HG02870 (cell line): ENCODE measurements at regions not wholly inside any gene's neighbourhood (a gene's known extent, or its start where the extent isn't known, plus 50 kb on each side); places are given as distances from the start of the nearest gene placed in this dataset.

ENCODE experiments used
- ATAC-seq: cut with Tn5 transposase; IDR thresholded peaks from one replicate; pipeline ENCODE4 v1.9.1; 2021; ENCODE audit warnings: mild to moderate bottlenecking, moderate library complexity; ENCODE audit not compliant: unreplicated experiment

DNA sequence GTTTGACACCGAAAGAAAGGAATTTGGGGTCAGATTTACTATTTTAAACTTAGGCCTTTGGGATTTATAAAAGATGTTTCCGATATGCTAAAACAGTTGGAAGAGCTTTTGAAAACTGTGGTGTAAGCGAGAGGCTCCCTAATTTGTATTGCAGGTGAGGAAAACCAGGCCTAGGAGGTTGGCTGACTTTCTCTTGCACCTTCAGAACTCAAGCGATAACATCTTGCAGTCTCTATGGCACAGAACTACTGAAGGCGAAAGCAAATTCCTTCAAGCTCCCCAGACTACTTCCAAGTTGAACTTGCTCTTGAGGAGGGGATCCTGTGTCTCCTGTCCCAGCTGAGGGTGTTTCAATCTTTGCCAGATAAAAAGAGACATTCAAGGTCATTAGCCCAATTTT lies 685.7 kb downstream of the ADGRL2 start:
- no peak for ATAC-seq

DNA sequence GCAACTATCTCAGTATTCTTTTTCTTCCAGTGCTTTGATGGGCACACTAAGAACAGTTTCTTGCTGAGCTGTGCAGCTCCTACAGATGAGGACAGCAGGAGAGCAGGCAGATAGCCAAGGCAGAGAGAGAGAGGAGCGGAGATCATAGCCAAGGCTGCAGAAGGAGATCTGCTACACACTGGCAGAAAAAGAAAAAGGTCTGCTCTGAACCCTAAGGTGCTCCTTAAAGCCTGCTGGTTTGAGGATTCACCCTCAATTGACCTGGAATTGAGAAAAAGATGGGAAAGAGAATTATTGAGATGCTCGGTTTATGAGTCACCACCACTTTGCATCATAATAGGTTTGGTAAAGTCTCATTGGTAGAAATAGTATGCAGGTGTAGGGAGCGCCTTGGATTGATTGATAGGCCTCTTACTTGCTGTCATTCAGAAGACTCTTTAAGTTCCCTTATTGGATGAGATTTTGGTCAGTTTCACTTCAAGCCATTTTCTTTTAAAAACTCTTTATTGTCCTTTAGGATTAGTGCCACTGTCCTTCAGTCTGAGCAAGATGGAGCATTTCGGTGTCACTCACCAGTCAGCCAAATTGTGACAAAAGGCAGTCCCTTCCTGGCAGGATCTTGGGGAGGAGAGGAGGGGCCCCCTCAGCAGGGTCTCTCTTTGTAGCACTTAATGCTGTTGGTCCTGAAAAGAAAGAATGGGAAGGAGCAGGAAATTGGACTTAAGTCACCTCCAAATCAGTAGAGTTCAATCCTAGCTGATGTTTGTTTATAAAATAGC lies 685.0 kb downstream of the ADGRL2 start:
- ATAC-seq, result no peak

DNA sequence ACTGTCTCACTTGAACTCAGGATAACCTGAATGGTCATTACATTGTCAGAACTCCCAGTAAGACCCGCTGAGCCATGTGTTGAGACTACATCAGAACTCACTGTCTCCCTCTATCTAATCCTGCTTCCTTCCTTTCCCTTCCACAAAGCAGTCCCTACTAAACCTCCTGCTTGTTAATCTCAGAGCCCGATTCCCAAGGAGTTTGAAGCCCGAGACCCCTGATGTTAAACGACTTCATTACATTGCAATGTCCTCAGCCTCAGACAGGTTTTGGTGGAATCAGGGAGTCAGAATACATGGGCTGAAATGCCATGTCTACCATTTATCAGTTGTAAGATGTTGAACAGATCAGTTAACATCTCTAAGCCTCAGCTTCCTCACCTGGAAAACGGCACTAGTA lies 682.4 kb downstream of the ADGRL2 start:
- ATAC-seq, result no peak

DNA sequence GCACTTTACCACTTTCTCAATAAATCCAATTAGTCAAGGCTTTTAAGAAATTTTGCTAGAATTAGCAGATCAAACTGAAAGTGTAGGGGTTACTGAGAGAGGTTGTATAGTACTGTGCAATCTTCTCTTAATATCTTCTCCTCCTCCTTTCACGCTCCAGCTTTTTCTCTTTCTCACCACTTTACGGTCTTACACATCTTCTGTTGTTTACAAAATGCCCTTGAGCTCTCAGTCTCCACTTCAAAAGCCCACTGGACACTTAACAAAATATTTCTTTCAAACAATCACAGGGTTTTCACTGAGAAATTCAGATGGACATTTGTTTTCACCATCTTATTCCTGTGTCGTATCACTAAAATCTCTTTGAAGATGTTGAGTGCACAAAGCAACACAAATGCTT lies 678.2 kb downstream of the ADGRL2 start:
- no peak for ATAC-seq

DNA sequence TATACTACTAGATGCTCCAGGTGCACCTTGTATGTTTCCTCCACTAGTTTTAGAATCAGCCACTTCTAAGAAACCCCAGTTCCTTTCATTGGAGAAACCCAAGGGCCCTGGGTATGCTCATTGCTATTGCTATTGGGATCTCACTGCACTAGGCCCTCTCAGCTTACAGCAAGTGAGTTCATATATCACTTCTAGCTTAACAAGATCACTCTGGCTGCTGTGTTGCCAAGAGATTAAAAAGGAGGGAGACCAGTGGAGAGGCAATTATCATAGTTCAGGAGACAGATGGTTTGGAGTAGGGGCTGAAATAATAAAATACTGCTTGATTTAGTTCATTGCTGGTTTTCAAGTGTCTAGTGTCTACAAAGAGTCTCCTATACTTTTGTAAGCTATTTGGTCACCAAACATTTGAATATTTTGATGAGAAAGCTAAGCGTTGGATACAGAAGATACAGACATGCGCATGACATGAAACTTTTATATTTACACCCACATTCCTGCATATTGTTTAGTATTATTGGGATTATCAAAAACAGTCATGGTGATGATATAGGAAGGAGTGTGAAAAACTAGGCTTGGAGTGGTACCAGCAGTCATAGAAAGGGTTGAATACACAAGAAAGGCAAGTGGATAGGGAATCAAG lies 671.9 kb downstream of the ADGRL2 start:
- no peak for ATAC-seq

DNA sequence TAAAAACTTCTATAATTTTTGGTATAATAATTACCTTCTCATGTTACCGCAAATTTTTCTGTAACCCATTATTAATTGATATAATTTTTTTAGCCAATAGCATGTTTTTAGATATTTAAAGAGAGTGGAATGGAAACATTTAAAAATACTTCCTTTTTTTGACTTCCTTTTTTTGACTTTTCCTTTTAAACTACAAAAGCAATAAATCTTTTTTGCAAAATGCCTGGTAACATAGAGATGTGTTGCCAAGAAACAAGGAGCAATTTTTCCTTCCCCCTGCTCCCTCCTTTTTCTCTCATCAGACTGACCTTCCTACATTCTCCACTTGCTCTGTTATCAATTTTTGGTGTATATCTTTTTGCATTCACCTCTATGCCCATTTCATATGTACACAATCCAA lies 666.2 kb downstream of the ADGRL2 start:
- ATAC-seq, result no peak

DNA sequence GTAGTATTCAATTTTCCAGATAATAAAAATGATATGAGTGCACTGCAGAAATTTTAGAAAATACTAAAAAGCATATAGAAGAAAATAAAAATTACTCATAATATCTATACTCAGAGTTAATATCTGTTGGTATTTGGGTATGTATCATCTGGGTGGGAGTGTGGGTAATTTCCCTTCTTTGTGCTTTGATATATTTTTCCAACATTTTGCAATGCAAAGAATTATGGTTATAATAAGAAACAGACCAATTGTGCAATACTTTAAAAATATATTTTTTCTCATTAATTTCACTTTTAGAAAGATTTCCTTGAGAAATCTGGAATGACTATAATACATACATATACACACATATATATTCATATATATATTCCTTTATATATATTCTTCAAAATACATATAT lies 665.7 kb downstream of the ADGRL2 start:
- no peak for ATAC-seq

DNA sequence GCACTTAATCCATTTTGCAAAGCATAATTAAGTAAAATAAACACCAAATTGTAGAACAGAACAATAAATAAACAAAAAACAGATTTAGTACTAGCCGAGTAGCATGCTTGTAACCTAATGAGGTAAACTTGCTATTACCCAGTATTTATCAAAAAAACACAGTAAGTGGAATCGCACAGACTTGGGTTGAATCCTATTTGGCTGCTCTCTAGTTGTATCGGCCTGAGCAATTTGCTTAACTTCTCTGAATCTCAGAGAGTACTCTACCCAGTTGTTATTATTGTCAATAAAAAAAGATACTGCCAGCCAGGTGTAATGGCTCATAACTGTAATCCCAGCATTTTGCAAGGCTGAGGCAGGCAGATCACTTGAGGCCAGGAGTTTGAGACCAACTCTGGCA lies 664.3 kb downstream of the ADGRL2 start:
- no peak for ATAC-seq

DNA sequence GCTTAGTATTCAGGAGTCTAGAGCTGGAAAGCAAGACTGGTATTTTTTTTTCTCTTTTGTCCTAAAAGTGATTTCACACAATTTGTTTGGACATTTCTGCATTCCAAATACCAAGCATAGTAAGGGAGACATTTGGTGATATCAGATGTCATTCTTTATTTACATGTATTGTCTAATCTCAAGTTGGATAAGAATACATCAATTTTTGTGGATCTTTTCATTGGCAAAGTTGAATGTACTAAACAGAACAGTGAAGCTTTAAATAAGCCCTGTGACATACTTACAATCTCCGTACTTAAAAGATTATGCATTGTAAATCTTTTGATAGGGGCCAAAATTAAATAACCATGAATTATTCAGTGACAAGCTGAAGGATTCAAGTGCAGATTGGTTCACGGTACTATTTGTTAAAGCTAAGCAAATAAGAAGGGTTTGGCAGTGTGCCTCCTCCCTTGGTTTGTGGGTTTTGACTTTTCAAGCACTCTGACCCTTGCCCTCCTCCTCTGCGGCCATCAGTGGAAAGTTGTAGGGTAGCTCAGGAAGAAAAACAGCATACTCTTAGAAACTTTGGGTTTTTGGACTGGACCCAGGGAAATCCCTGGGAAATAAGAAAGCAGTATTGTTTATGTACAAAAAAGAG lies 663.7 kb downstream of the ADGRL2 start:
- ATAC-seq, result no peak

DNA sequence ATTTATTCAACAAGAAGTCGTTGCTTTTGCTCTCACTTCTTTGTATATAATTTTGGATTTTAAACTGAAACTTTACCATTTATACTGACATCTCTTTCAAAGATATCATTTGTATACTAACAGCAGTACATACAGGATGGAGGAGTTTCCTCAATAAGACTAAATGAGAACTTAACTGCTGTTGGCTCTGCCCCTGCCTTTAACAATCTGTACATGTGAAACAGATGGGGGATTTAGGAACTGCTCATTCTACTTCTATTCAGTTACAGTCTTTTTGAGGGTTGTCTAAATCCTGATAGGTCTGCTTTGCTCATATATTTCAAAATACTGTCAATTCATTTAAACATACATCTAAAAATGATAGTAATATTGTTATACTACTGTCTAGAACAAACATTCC lies 663.2 kb downstream of the ADGRL2 start:
- ATAC-seq, result no peak

DNA sequence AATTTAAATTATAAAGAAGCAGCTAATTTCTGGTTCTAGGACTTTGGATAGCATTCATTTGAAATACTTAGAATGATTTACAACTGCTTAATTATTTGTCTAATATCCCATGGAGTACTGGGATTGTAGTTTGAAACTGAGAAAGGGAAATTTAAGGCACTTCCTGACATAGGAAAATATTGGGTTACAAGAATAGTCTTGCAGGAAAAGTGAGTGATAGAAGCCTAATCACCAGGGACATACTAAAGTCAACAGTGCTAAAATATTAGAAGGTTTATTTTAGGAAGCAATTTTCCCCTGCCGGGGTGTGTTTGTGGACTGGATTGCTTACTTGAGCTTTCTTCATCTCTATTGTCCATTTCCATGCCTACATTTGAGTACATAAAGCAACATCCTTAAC lies 661.6 kb downstream of the ADGRL2 start:
- no peak for ATAC-seq

DNA sequence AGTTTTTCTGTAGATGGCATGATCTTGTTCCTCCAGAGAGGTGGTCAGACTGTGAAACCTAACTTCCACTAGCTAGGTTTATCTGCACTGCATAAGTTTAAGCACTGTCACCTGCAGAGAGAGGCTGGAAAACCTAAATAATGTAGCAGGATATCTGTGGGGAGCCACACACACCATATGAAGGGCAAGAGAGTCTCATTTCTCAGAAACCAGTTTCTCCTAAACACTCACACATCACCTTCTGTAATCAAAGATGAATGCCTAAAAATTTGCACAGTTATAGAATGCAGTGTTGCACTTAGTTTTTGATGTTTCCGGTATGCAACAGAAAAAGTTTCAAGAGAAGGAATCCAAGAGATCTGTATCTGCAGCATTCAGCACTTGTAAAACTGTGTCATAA lies 654.6 kb downstream of the ADGRL2 start:
- no peak for ATAC-seq

DNA sequence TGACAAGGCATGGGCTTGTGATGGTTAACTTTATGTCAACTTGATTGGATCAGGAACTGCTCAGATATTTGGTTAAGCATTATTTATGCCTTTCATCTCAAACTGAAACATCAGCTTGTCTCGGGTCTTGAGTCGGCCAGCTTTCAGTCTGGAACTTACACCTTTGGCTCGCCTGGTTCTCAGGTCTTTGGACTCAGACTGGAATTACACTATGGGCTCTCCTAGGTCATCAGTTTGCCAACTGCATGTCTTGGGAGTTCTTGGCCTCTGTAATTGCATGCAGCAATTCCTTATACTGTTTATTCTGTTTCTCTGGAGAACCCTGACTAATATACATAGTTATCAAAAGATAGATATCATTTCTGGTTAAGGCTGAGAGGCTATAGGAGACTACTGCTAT lies 653.7 kb downstream of the ADGRL2 start:
- ATAC-seq, result no peak

DNA sequence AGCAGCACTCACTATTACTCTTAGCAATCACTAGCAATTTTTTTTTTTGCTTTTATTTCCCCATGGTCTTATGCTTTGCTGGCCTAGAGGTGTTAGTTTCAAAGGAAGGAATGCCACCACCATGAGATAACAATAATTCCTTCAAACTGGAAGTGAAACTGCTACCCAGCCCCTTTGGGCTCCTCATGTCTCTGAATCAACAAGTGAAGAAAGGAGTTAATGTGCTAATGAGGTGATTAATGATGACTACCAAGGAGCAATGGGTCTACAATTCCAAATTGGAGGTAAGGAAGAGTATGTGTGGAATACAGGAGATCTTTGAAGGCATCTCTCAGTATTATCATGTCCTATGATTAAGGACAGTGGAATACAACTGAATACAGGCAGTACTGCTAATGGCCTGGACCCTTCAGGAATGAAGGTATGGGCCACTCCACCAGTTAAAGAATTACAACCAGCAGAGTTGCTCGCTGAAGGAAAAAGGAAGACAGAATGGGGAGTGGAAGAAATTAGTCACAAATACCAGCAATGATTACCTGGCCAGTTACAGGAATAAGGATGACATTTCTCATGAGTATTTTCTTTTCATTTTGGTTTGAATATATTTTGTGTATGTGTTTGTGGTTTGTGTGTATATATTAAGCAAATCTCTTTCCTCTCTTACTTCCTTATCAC lies 652.9 kb downstream of the ADGRL2 start:
- no peak for ATAC-seq

DNA sequence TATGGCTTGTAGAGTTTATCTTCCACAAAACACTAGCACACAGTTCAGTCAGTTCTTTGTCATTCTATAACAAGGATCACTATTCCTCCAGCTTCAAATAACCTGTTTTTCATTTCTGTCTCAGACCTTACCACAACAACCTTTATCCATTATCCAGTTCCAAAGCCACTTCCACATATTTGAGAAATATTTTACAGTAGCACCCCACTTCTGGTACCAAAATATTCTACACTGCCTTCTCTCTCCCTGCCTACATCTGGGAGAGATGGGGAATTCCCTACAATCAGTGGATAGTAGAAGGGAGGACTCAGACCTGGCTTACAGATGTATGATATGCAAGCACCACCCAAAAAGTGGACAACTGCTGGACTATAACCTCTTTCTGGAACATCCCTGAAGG lies 651.4 kb downstream of the ADGRL2 start:
- ATAC-seq, result no peak

DNA sequence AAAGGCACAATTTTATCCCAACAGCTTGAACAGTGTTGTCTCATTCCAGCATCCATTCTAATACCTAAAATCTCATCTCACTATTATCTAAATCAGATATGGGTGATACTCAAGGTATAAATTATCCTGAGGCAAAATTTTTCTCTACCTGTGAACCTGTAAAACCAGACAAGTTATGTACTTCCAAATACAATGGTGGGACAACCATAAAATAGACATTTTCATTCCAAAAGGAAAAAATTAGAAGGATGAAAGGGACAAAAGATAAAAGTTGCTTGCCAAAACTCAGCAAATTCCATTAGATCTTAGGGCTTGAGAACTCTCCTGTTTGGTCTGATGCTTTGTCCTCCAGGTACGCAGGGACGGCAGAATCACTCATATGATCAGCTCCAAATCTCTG lies 650.5 kb downstream of the ADGRL2 start:
- no peak for ATAC-seq

DNA sequence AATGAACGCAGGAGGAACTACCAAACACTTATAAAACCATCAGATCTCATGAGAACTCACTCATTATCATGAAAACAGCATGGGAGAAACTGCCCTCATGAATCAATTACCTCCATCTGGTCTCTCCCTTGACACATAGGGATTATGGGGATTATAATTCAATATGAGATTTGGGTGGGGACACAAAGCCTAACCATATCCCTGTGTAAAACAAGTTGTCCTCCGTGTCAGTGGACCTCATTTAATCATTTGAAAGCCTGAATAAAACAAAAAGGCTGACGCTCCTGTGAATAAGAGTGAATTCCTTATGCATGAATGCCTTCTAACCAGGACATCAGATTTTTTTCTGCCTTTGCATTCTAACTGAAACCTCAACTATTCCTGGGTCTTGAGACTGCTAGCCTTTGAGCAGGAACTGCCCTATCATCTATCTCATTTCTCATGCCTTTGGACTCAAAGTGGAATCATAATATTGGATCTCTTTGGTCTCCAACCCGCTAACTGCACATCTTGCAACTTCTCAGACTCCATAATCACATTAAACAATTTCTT lies 648.8 kb downstream of the ADGRL2 start:
- no peak for ATAC-seq

DNA sequence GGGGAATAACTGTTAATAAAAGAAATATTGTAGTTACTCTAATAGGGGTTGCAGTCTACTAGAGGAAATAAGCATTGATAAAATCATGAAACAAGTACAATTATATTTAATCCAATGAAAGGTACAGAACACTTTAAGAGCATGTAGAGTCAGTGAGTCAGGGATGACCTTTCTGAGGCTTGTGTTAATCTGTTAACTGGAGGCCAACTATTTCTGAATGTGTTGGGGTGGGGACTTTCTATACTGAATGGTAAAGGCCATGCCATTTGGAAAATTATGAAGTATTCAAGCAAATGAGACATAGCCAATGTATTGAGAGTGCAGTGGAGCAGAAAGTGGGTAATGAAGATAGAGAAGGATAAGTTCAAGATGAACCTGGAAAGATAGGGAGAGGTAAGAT lies 646.2 kb downstream of the ADGRL2 start:
- ATAC-seq, result no peak

DNA sequence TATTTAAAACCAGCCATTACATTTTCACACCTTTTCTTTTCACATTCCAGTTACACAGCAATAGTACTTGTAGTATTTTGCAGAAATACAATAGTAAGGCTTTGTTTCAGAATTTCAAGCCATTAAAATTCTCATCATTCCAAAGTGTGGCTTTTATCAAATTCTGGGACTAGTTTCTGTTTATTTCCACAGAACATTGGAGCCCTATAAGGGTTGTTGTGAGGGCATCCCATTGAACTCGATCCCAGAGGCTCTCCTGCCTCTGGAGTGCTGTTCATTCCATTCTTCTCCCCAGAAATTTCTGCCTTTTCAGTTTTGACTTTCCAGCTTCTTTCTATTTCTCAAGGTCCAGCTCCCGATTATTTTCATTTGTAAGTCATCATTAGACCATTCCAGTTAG lies 645.5 kb downstream of the ADGRL2 start:
- no peak for ATAC-seq

DNA sequence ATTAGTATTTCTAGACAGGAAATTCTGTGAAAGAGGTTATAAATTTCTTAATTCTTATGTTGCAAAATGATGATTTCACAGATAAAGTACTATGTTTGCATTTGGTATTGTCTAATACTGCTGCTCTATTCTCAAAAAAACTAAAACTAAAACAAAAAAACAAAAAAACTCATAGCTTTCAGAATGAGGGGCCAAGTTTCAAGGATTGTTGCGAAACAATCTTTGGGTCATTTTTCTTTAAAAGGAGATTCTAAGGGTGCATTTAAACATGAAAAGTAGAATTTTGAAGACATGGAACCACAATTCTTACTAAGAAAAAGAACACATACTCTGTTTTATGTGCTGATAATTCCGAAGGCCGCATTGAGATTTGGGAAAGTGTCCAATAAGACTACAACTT lies 645.1 kb downstream of the ADGRL2 start:
- ATAC-seq, result no peak

DNA sequence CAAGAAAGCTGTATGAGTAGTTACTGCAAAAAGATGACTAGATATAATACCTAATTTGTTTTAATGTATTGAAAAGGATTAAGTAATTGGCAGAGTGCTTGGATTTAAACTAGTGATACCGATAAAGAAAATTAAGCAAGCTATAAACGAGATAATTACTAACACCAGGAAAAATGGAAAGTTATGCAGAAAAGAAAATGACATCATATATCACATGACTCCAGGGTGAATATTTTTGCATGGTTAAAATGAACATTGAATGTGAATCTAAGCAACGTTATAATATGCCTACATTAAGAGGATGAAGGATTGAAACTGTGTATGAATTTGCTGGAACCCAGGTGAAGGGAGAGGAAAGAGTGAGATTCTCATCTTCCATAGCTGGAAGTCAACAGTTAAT lies 644.4 kb downstream of the ADGRL2 start:
- ATAC-seq, result no peak

DNA sequence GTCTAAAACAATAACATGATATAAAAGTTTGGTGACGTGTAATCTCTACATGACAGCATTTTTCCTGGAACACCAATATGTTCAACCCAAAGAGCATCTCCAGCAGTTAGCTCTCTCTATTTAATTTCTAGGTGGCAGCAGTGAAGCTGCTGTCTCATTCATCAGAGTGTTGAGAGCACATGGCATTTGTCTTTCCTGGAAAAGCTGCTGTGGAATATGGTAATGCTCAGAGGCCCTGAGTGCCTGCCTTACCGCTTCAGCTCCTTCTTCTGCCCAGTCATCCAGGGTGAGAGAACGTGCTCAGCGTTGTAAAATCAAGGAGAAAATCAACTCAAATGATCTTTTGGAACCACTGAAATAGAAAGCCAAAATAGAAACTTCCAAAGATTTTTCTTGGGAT lies 640.7 kb downstream of the ADGRL2 start:
- no peak for ATAC-seq
